ENCODE measurements at regions not wholly inside any gene's neighbourhood (a gene's known extent, or its start where the extent isn't known, plus 50 kb on each side); places are given as distances from the start of the nearest gene placed in this dataset.

GRCh38 chr10:113347508-113347907 lies 205.3 kb upstream of the HABP2 start:
- no peak for DNase-seq (ENCODE audit: extremely low read depth in 1 of 4, low spot score in 3 of 4)
- WGBS (ENCODE audit: insufficient coverage, low coverage, missing lambda C conversion rate): 0% methylated on average over 4 of the region's 4 CpGs
- POLR2A ChIA-PET: no interaction called here
- no TSS peak for BruUV-seq (replicated peaks)
- Histone ChIP-seq H3K27ac (ENCODE audit: extremely low read depth, low read depth, low read length) (no peak overlapping the region), H4K20me1 (replicated peaks; ENCODE audit: control insufficient read depth, insufficient read depth, low read length) (no peaks in the 10 kb centered on the region), H3K9me3 (replicated peaks; ENCODE audit: control insufficient read depth, insufficient read depth, low read depth, low read length) (no peaks in the 10 kb centered on the region), H3K36me3 (ENCODE audit: control insufficient read depth, insufficient read depth, low read length) (no peaks in the 10 kb centered on the region), H3K9ac (ENCODE audit: insufficient read depth in 1 of 2, low read depth in 2 of 2, low read length in 2 of 2) (no peak overlapping the region), H3K4me1 (replicated peaks in 1 of 2; ENCODE audit: control insufficient read depth in 2 of 2, insufficient read depth in 2 of 2, low read length in 2 of 2) (no peaks in the 10 kb centered on the region), H3K27me3 (ENCODE audit: control insufficient read depth in 2 of 2, insufficient read depth in 2 of 2, low read length in 2 of 2) (no peaks in the 10 kb centered on the region), H2AFZ (ENCODE audit: low read depth, low read length) (no peak overlapping the region), H3K9me1 (ENCODE audit: control insufficient read depth, insufficient read depth, low read length) (no peaks in the 10 kb centered on the region), H3K4me2 (ENCODE audit: insufficient read depth, low read length) (no peak overlapping the region), H3K4me3 (no peak overlapping the region), H3K79me2 (ENCODE audit: control insufficient read depth, insufficient read depth, low read length) (no peaks in the 10 kb centered on the region)
- intact Hi-C loops (cut with micrococcal nuclease): no loop called here
- CTCF ChIA-PET (ENCODE audit: low intra/inter-chr PET ratio): no interaction called here
- in situ Hi-C loops (cut with MboI): no loop called here
- FAIRE-seq: no peak
- TF ChIP-seq ATF7 (IDR thresholded peaks at IDR 0.05) (no peak), RNF2 (IDR thresholded peaks at IDR 0.05) (no peak), KDM4B (IDR thresholded peaks at IDR 0.05; ENCODE audit: borderline replicate concordance in 2 of 2, low read depth in 1 of 2) (no peak), CLOCK (CRISPR knock-in tag; IDR thresholded peaks at IDR 0.05; ENCODE audit: borderline replicate concordance) (no peak), MCM5 (IDR thresholded peaks at IDR 0.05; ENCODE audit: low read depth) (no peak), ZNF444 (CRISPR knock-in tag; IDR thresholded peaks at IDR 0.05) (no peak)
- ATAC-seq: no peak

Data from K562 (cell line).